Esophagus squamous epithelium (tissue), 4 donors: ENCODE measurements at regions not wholly inside any gene's neighbourhood (a gene's known extent, or its start where the extent isn't known, plus 50 kb on each side); places are given as distances from the start of the nearest gene placed in this dataset.

Source experiments
- CTCF ChIP-seq, 6 experiments: fragments of 450-650 bp in 4 of 6; fragments of 200-600 bp in 2 of 6; sonication (generic) in 2 of 6; IDR thresholded peaks; one replicate each; pipeline ENCODE4 v1.5.1; 2016 to 2019; ENCODE audit warnings: antibody characterized with exemption in 6 of 6, mild to moderate bottlenecking in 4 of 6, moderate library complexity in 4 of 6
- POLR2A ChIP-seq, 4 donors: fragments of 450-650 bp; IDR thresholded peaks; one replicate each; pipeline ENCODE4 v1.6.1; 2017; ENCODE audit warnings: antibody characterized with exemption in 4 of 4, mild to moderate bottlenecking in 4 of 4, moderate library complexity in 3 of 4

GRCh38 chr17:70270554-70270953, 101.2 kb downstream of the KCNJ2 start:
- no peak for TF ChIP-seq CTCF (IDR thresholded peaks at IDR 0.05)
- TF ChIP-seq POLR2A (IDR thresholded peaks at IDR 0.05), result no peak
